ENCODE measurements at regions not wholly inside any gene's neighbourhood (a gene's known extent, or its start where the extent isn't known, plus 50 kb on each side); places are given as distances from the start of the nearest gene placed in this dataset.

- TF ChIP-seq CTCF (IDR thresholded peaks at IDR 0.05) (no peak), ZFX (IDR thresholded peaks at IDR 0.05; ENCODE audit: borderline replicate concordance) (no peak)
These were observed 576.9 kb upstream of the PTBP2 start for GRCh38 chr1:96144636-96145035.
